HG03460 (cell line): ENCODE measurements at regions not wholly inside any gene's neighbourhood (a gene's known extent, or its start where the extent isn't known, plus 50 kb on each side); places are given as distances from the start of the nearest gene placed in this dataset.

Experiments used
- ATAC-seq: cut with Tn5 transposase; IDR thresholded peaks from one replicate; pipeline ENCODE4 v1.9.1; 2021; ENCODE audit not compliant: unreplicated experiment

DNA sequence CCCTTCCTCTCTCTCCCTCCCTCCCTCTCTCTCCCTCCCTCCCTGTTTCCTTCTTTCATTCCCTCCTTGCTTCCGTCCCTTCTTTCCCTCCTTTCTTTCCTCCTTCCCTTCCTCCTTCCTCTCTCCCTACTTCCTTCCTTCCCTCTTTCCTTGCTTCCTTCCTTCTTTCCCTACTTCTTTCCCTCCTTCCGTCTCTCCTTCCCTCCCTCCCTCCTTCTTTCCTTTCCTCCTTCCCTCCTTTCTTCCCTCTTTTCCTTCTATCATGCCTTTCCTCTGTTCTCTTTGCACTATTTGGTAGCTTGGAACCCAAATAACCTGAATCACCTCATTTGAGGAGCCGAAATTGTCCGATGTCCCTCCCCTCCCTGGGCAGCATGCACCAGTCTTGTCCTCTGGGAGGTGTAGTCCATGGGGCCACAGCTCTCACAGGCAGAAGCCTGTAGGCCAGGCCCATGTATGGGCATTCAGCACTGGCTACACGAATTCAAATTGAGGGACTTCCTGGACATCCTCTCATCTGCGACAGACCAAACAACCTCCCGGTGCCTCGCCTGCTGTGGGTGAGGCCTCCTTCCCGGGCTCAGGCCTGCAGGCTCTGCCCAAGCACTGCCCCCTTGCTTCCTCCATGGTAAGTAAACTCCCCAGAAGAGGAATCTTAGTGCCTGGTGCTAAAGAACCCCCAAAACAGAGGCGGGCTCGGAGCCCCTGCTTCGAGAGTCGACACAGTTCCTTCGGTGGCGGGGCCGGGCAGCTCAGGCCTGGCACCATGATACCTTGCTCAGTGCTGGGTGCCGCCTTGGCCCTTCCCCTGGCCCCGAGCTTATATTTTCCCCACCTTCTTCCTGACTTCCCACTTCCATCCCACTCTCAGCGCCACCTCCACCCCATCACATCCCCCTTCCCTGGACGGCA lies 454.1 kb upstream of the CADM1 start:
- no peak for ATAC-seq

DNA sequence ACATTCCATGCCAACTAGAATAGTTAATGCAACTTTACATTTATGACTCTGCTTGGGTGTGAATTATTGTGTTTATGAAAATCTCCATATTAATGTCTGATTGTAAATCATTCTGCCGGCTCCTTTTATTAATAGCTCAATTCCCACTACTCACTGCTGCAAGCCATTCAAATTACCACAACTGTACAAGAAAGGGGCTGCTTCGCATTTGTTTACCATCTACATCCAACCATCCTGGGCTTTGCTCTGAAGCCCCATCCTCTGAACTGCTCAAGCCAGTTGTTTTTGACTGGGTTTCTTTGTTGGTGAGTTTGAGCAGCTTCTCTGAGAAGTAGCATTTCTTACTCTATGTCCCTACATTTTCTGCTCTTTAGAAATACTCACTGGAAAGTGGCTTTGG lies 451.6 kb upstream of the CADM1 start:
- no peak for ATAC-seq

GRCh38 chr11:115950660-115951059 lies 446.4 kb upstream of the CADM1 start:
- ATAC-seq: no peak

GRCh38 chr11:115944596-115944995 lies 440.4 kb upstream of the CADM1 start:
- ATAC-seq: no peak

- ATAC-seq: no peak
Observed at GRCh38 chr11:115942011-115942410, 437.8 kb upstream of the CADM1 start.

- no peak for ATAC-seq
Observed at GRCh38 chr11:115941481-115941993, 437.3 kb upstream of the CADM1 start.

DNA sequence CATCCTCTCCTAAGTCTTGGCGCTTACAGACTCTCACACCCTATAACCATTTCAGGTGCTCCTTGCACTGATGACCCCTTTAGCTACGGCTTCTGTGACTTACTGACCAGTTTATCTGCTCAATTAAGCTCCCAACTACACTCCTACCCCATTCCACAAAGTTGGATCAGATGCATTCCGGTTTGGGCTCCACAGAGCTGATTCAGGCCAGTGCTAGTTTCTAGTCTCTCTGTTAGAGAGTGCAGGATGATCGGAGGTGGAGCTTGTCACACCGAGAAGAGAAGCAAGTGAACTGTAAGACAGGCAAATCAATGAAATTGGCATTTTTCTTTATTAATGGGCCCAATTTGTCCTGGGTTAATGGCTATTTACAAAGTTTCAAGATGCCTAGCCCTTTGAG lies 436.8 kb upstream of the CADM1 start:
- no peak for ATAC-seq

GRCh38 chr11:115939731-115940421 lies 435.7 kb upstream of the CADM1 start:
- peak; percentile 65 for ATAC-seq

GRCh38 chr11:115939104-115939730 lies 435.0 kb upstream of the CADM1 start:
- ATAC-seq: no peak

DNA sequence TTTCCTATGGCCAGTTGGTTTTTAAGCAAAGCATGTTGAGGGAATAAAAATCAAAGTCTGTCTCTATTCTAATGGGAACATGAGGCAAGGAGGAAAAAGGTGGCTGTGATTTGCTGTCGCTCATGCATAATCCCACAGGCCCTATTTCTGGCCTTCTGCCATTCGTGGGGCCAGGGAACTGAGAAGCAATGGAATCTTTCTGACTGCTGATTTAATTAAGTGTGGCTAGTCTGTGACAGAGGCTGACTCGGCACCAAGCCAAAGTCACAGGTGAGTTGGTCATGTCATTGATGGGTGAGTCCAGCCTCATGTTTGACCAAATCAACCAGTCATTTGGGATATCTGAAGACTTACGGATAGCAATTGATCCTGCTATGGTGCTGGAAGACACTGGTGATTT lies 429.3 kb upstream of the CADM1 start:
- ATAC-seq: no peak

DNA sequence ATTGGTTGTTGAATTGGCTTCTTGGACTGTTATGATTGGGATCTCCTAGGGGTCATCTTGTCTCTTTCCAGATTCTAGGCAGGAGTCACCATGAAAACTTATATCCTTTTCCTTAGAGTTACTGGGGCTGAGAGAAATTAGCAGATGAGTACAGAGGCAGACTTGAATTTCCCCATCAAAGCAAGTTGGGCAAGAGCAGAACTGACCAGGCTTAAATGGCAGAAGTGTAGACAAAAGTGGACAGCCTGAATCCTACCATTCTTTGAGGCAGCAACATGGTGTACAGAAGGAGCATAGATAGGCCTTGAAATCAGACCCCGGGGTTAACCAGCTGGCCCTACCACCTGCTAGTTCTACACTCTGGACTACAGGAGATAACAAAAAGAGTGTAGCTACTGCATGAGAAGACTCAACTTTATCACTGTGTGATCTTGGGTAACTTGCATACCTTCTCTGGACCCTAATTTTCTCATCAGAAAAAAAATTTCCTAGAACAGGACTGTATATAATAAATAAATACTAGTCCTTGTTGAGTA lies 427.4 kb upstream of the CADM1 start:
- no peak for ATAC-seq

DNA sequence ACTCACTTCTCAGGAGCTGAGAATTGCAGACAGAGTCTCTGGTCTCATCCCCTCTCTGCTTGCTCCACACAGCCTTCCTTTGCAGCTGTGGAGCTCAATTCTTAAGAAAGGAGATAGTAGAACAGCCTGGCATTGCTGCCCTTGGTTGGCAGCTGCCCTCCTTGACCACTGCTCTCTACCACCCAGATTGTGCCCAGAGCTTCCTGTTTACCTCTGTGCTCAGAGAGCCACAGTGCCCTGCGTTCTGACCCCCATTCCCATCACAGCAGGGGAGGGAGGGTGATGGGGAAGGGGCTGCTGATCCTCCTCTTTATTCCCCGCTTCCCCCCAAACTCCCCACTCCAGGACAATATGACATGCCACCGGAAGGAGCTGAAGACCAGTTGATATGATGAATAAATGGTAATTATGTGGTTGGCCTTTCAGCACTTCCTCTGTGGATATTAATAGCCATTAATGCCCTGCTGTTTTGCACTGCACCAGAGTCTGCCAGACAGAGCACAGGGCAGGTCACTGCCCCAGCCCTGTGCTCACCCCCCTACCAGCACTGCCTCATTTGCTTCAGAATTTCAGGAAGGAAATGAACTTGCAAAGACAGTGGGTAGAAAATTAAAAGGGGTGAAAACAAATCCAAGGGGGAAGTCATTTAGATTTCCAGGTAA lies 426.8 kb upstream of the CADM1 start:
- peak; percentile 38 for ATAC-seq

DNA sequence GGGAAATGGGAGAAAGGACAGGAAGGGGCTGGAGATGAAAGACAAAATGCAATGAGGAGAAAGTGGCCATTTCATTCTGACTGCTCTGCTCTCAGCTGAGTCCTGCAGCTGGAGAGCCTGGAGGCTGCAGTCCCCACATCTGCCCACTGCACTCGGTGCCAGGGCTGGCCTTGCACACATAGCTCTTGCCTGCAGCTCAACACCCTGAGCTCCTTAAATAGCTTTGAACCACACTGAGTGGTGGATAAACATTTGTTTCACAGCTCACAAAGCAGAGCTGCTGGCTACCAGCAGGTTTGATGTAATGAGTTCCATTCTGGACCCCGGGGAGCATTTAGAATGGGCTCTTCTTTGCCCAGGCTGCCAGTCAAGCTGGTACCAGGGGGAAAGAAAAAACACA lies 426.1 kb upstream of the CADM1 start:
- no peak for ATAC-seq

- no peak for ATAC-seq
Observed at GRCh38 chr11:115929618-115930129, 425.5 kb upstream of the CADM1 start.

DNA sequence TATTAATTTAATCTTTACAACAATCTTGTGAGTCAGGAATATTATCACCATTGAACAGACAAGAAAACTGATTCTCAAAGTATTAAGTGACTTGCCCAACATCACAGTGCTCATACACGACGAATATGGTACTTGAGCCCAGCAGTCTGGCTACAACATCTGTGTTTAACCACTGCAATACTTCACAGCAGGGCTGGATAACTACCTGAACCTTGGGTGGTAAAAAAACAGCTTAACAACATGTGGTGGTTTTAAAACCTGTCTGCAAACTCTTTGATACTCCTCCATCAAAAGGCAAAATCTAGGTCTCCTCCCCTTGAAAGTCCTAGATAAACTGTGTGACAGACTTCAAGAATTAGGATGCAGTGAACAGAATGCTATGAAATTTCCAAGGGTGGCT lies 424.6 kb upstream of the CADM1 start:
- ATAC-seq: no peak

DNA sequence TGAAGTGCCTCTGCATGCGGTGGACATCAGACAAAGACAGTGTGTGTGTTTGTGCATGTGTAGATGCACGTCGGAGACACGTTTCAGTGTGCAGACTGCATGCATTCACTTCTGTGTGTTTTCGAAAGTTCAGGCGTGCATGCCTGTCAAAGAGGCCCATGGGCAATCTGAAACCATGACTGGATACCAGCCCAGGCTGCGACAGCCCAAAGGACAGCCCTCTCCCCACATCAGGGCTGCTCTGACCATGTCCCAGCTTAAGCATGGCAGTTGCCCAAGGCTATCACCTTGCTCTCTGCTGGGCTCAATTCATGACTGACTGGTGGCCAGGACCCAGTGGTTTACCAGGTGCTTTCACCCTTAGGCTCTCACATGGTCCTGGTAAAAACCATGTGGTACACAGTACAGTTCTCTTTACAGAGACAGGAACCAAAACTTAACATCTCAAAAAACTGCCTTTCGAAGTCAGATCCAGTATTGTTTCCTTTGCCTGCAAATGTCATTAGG lies 423.7 kb upstream of the CADM1 start:
- ATAC-seq: peak; percentile 43

DNA sequence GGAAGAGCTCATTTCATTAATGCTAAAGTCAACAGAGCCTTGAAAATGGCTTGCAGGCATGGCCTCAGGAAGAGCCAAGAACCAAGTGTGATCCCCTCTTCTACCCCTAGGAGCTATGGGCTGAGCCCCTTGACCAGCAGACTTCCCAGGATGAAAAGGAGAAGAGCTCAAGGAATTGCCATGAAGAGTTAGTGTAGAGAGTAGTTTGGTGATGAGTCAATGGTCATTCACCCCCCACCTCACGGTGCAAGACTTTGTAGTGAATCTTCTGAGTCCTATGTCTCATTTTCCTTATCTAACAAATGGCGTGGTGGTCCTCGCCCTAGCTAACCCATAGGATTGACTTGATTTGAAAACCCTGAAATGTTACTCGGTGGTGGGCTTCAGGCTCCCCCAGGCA lies 422.4 kb upstream of the CADM1 start:
- no peak for ATAC-seq

DNA sequence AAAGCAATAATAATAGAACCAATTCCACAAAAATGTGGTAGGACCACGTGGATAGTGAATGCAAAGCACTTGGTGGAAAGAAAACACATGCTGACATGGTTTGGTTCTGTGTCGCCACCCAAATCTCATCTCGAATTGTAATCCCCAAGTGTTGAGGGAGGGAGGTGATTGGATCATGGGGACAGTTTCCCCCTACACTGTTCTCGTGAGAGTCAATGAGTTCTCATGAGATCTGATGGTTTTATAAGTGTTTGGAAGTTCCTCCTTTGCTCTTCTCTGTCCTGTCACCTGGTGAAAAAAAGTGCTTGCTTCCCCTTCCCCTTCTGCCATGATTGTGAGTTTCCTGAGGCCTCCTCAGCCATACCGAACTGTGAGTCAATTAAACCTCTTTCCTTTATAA lies 421.9 kb upstream of the CADM1 start:
- no peak for ATAC-seq

DNA sequence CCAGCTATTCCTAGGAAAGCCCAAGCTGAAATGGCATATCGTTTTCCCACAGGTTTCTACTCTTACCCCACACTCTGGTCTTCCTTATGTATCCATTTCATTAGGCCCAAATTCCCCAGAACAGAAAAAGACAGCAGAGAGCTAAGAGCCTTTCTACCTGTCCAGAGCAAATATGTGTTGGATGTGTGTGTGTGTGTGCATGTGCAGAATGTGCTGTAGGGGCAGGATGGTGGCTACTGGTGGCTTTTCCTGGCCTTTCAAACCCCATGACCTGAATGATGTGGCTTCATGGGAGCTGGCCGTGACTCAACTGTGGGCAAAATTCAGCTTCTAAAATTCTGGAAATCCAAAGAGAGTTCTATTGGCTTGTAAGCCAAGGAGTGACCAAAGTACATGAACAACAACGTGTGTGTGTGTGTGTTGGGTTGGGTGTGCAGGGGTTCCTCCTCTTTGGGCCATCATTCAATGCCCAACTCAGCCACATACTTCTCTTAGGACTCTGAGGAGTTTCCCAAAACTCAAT lies 421.4 kb upstream of the CADM1 start:
- no peak for ATAC-seq
